ENCODE measurements at regions not wholly inside any gene's neighbourhood (a gene's known extent, or its start where the extent isn't known, plus 50 kb on each side); places are given as distances from the start of the nearest gene placed in this dataset.

DNA sequence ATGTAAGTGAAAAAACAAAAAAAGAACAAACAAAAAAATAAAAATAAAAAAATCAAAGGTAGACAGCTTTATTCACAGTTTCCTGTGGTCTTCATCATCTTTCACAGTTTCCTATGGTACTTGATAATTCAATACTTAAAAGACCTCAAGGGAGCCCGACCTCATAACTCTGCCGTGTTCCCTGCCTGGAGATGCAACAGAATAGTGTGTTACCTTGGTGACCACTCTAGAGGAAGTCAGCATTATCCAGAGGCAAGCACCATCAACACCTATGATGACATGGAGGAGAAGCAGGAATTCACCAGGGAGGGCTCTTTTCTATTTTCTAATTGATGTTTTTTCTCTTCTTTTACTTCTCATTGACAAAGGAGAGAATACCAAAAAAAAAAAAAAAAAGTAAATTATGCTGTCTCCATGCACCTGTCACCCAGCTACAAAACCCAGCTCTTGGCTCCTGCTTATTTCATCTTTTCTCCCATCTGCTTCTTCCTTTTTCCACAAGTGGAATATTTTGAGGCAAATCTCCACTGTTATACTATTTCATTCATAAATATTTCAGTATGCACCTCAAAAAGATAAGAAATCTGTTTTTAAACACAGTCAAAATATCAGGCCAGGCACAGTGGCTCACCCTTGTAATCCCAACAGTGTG is 95.8 kb upstream of the STXBP5 start:
- TF ChIP-seq, protein P1, sequence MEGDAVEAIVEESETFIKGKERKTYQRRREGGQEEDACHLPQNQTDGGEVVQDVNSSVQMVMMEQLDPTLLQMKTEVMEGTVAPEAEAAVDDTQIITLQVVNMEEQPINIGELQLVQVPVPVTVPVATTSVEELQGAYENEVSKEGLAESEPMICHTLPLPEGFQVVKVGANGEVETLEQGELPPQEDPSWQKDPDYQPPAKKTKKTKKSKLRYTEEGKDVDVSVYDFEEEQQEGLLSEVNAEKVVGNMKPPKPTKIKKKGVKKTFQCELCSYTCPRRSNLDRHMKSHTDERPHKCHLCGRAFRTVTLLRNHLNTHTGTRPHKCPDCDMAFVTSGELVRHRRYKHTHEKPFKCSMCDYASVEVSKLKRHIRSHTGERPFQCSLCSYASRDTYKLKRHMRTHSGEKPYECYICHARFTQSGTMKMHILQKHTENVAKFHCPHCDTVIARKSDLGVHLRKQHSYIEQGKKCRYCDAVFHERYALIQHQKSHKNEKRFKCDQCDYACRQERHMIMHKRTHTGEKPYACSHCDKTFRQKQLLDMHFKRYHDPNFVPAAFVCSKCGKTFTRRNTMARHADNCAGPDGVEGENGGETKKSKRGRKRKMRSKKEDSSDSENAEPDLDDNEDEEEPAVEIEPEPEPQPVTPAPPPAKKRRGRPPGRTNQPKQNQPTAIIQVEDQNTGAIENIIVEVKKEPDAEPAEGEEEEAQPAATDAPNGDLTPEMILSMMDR (IDR thresholded peaks at IDR 0.05; ENCODE audit: insufficient read depth, low read length): no peak
- H3K4me3 ChIP-seq (ENCODE audit: low read depth, low read length): no peak overlapping the region
- no peak for DNase-seq (ENCODE audit: low read depth)

DNA sequence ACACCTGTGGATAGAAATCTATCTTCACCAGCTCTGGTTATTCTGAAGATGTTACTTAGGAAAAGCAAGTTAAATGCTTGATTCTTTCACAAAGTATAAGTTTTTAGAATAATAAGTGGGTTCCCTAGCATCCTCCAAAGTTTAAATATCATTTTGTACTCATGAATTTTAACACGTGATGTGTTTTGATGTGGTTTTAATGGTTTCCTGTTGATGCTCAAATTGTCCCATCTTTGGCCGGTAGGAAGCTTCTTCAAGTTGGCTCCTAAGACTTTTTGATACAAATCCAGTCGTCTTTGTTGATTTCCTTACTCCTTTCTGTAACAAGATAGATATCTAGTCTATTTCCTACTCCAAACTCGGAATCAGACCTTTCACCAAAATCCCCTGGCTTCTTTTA is 94.5 kb upstream of the STXBP5 start:
- H3K4me3 ChIP-seq (ENCODE audit: low read depth, low read length): no peak overlapping the region
- no peak for DNase-seq (ENCODE audit: low read depth)
- TF ChIP-seq, protein P1 (IDR thresholded peaks at IDR 0.05; ENCODE audit: insufficient read depth, low read length): no peak

DNA sequence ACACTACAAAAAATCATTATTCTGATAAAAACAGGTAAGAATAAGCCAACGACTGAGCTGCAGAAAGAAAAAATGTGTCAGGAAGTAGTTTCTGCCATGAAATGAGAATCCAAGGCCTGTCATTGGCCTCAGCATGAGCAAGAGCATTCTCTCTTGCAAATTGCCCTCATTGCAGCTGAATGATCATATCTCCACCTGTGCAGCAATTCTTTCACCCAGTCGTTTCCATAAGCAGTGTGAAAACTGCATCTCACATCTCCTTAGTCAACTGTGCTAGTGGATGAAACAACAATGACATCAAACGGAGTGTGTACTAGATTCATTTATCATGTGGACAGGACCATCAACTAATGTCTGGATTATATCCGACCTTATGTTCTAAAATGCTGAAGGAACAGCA is 88.2 kb upstream of the STXBP5 start:
- no peak overlapping the region for H3K4me3 ChIP-seq (ENCODE audit: low read depth, low read length)
- DNase-seq (ENCODE audit: low read depth): no peak
- TF ChIP-seq, protein P1 (IDR thresholded peaks at IDR 0.05; ENCODE audit: insufficient read depth, low read length): no peak

DNA sequence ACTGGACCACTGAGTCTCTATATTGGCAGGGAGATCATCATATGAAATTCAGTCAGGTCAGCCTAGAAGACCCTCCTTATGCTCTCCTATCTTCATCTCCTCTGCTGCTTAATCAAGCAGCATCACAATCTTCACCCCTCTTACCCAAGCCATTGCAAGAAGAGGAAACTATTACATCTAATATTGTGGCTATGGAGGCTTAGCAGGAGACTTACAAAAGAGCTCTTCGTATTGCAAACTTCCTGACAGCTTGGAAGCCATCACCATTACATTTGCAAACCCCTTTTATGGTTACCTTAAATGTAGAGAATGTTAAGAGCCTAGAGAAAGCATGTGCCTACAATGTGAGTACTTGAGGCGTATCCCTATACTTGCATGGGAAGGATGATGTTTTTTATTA is 87.2 kb upstream of the STXBP5 start:
- TF ChIP-seq, protein P1 (IDR thresholded peaks at IDR 0.05; ENCODE audit: insufficient read depth, low read length): no peak
- DNase-seq (ENCODE audit: low read depth): no peak
- H3K4me3 ChIP-seq (ENCODE audit: low read depth, low read length): no peak overlapping the region

DNA sequence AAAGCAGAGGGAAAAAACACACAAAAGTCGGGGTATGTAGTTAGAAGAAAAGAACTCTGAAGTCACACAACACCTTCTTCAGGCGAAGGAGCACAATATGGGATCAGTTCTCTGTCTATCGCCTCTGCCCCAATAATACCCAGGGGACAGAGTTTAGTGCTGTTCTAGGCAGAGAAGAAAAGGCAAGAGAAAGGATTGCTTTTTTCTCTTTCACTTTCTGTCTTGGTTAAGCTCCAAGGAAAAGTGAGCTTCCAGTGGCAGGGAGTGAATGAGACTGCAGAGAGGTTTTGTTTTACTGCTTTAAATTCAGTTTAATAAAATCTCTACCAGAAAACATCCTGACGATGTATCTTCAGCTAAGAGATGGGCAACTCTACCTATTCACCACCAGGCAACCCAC is 86.6 kb upstream of the STXBP5 start:
- TF ChIP-seq, protein P1 (IDR thresholded peaks at IDR 0.05; ENCODE audit: insufficient read depth, low read length): no peak
- peak; percentile 66 for DNase-seq (ENCODE audit: low read depth)
- H3K4me3 ChIP-seq (ENCODE audit: low read depth, low read length): peak overlapping the region; percentile 44

DNA sequence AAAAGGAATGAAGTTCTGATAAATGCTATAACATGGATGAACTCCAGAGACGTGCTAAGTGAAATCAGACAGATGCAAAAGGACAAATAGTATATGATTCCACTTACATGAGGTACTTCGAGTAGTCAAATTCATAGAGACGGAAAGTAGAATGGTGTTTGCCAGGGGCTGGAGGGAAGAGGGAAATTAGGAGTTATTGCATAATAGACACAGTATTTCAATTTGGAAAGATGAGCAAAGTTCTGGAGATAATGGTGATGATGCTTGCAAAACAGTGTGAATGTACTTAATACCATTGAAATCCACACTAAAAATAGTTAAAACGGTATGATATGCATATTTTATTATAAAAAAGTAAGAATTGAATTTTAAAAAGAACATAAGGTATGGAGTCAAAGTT is 84.9 kb upstream of the STXBP5 start:
- DNase-seq (ENCODE audit: low read depth): no peak
- TF ChIP-seq, protein P1 (IDR thresholded peaks at IDR 0.05; ENCODE audit: insufficient read depth, low read length): no peak
- H3K4me3 ChIP-seq (ENCODE audit: low read depth, low read length): no peak overlapping the region

DNA sequence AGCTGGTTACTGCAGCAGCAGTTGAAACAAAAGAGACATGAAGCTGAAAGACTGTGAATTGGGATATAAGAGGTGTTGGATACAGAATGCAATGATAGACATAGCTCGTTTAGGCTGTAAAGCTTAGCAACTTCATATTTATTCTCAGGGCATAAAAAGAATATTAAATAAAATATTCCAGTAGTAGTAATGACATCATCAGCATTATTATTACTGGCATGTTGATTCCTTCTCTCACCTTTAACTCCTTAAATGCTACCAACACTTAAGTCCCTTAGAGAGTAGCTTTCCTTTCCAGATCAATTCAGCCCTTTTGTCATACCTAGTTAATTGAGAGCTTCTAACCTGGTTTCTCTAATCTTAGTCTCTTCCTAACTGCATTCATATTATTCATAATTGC is 81.4 kb upstream of the STXBP5 start:
- TF ChIP-seq, protein P1 (IDR thresholded peaks at IDR 0.05; ENCODE audit: insufficient read depth, low read length): no peak
- H3K4me3 ChIP-seq (ENCODE audit: low read depth, low read length): no peak overlapping the region
- DNase-seq (ENCODE audit: low read depth): no peak
